GM12873 (cell line): ENCODE measurements at regions not wholly inside any gene's neighbourhood (a gene's known extent, or its start where the extent isn't known, plus 50 kb on each side); places are given as distances from the start of the nearest gene placed in this dataset.

Source experiments
- CTCF ChIP-seq: IDR thresholded peaks from 2 replicates; pipeline ENCODE4 v1.5.1; 2012; ENCODE audit warnings: low read depth, mild to moderate bottlenecking, moderate library complexity, low read length, control low read depth; ENCODE audit not compliant: insufficient read depth; ENCODE audit errors: missing control alignments

- TF ChIP-seq CTCF: no peak
Observed at GRCh38 chr9:106146886-106147285, 452.5 kb downstream of the TMEM38B start.

GRCh38 chr9:106149956-106150355, 455.6 kb downstream of the TMEM38B start:
- TF ChIP-seq CTCF: no peak

GRCh38 chr9:106156465-106156864, 462.1 kb downstream of the TMEM38B start:
- no peak for TF ChIP-seq CTCF

GRCh38 chr9:106172265-106172664, 477.9 kb downstream of the TMEM38B start:
- no peak for TF ChIP-seq CTCF

- TF ChIP-seq CTCF: no peak
Observed at GRCh38 chr9:106174346-106174745, 480.0 kb downstream of the TMEM38B start.

GRCh38 chr9:106177216-106177615, 482.9 kb downstream of the TMEM38B start:
- no peak for TF ChIP-seq CTCF

GRCh38 chr9:106179191-106179590, 484.9 kb downstream of the TMEM38B start:
- no peak for TF ChIP-seq CTCF
